Keratinocyte (primary cell): ENCODE measurements at regions not wholly inside any gene's neighbourhood (a gene's known extent, or its start where the extent isn't known, plus 50 kb on each side); places are given as distances from the start of the nearest gene placed in this dataset.

Source experiments
- EZH2 ChIP-seq: IDR thresholded peaks from one replicate; pipeline ENCODE4 v1.6.1; 2012; ENCODE audit warnings: inconsistent platforms, mild to moderate bottlenecking, low read length, moderate library complexity
- TF ChIP-seq, protein P1 (sequence below), 3 experiments: IDR thresholded peaks in 1 of 3; conservative IDR thresholded peaks in 1 of 3; optimal IDR thresholded peaks in 1 of 3; 2 replicates in 2 of 3; 3 replicates in 1 of 3; pipeline versions ENCODE3 to v1.5.1; 2011; ENCODE audit warnings: low read length in 3 of 3, mild to moderate bottlenecking in 3 of 3, moderate library complexity in 2 of 3, control low read depth in 1 of 3, inconsistent platforms in 1 of 3; ENCODE audit not compliant: insufficient read depth in 2 of 3; ENCODE audit errors: extremely low read depth in 1 of 3

DNA sequence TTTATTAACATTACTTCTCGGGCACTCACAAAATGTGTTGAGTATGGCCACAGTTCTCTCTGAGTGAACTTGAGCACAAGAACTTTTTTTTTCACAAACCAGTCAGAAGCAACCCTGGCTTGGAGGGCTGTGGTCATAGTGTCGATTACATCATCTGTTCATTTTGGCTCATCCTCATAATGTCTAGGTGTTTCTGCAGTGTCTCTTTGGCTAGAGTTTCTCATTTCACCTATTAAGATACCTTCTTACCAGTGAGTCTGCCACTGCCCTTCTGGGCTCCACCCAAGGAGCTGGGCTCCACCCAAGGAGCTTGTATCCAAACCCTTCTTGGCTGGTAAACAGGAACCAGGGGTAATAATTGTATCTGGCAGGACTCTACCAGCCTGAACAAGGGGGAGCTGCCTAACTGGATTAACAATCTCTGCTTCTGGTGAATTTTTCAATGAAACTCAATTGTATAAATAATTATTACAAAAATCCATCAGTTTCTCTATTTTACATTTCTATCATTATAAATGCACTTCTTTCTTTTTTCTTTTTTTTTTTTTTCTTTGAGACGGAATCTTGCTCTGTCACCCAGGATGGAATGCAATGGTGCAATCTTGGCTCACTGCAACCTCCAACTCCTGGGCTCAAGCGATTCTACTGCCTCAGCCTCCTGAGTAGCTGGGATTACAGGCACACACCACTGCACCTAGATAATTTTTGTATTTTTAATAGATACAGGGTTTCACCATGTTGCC, 667.7 kb upstream of the SLIT2 start:
- TF ChIP-seq, protein P1, sequence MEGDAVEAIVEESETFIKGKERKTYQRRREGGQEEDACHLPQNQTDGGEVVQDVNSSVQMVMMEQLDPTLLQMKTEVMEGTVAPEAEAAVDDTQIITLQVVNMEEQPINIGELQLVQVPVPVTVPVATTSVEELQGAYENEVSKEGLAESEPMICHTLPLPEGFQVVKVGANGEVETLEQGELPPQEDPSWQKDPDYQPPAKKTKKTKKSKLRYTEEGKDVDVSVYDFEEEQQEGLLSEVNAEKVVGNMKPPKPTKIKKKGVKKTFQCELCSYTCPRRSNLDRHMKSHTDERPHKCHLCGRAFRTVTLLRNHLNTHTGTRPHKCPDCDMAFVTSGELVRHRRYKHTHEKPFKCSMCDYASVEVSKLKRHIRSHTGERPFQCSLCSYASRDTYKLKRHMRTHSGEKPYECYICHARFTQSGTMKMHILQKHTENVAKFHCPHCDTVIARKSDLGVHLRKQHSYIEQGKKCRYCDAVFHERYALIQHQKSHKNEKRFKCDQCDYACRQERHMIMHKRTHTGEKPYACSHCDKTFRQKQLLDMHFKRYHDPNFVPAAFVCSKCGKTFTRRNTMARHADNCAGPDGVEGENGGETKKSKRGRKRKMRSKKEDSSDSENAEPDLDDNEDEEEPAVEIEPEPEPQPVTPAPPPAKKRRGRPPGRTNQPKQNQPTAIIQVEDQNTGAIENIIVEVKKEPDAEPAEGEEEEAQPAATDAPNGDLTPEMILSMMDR (optimal IDR thresholded peaks at IDR 0.05 in 1 of 3, IDR thresholded peaks at IDR 0.05 in 1 of 3, conservative IDR thresholded peaks at IDR 0.05 in 1 of 3; ENCODE audit: extremely low read depth in 1 of 3, insufficient read depth in 2 of 3, low read length in 3 of 3), result no peak
- TF ChIP-seq EZH2, result no peak
